ENCODE measurements at regions not wholly inside any gene's neighbourhood (a gene's known extent, or its start where the extent isn't known, plus 50 kb on each side); places are given as distances from the start of the nearest gene placed in this dataset.

- DNase-seq (no peak), ATAC-seq (peak; percentile 69)
- H3K4me1 ChIP-seq (ENCODE audit: low read depth) = no peaks in the 10 kb centered on the region
- intact Hi-C loops (cut with DNase I, micrococcal nuclease) = no loop called here
- no peak for TF ChIP-seq CTCF (IDR thresholded peaks at IDR 0.05)
- H3K9me3 ChIP-seq = no peaks in the 10 kb centered on the region
- H3K36me3 ChIP-seq (ENCODE audit: low read depth) = no peaks in the 10 kb centered on the region
- H3K4me3 ChIP-seq = no peak overlapping the region
Measured at GRCh38 chr13:103356226-103356864, 290.1 kb upstream of the SLC10A2 start.

GRCh38 chr13:103354171-103354570 is 288.0 kb upstream of the SLC10A2 start:
- Histone ChIP-seq H3K9me3 (no peaks in the 10 kb centered on the region), H3K36me3 (ENCODE audit: low read depth) (no peaks in the 10 kb centered on the region), H3K4me3 (no peak overlapping the region), H3K4me1 (ENCODE audit: low read depth) (no peaks in the 10 kb centered on the region)
- intact Hi-C loops (cut with DNase I, micrococcal nuclease) = no loop called here
- ATAC-seq (no peak), DNase-seq (no peak)
- no peak for TF ChIP-seq CTCF (IDR thresholded peaks at IDR 0.05)

GRCh38 chr13:103351035-103351828 is 285.0 kb upstream of the SLC10A2 start:
- peak; percentile 46 for ATAC-seq
- Histone ChIP-seq H3K4me1 (ENCODE audit: low read depth) (no peaks in the 10 kb centered on the region), H3K9me3 (no peaks in the 10 kb centered on the region), H3K36me3 (ENCODE audit: low read depth) (no peaks in the 10 kb centered on the region), H3K4me3 (no peak overlapping the region)
- no peak for DNase-seq
- intact Hi-C loops (cut with DNase I, micrococcal nuclease) = no loop called here
- no peak for TF ChIP-seq CTCF (IDR thresholded peaks at IDR 0.05)

- no peaks in the 10 kb centered on the region for H3K36me3 ChIP-seq (ENCODE audit: low read depth)
- no peak for TF ChIP-seq CTCF (IDR thresholded peaks at IDR 0.05)
- intact Hi-C loops (cut with DNase I, micrococcal nuclease) = no loop called here
- no peak for DNase-seq
- no peaks in the 10 kb centered on the region for H3K4me1 ChIP-seq (ENCODE audit: low read depth)
- H3K9me3 ChIP-seq = no peaks in the 10 kb centered on the region
- no peak for ATAC-seq
- no peak overlapping the region for H3K4me3 ChIP-seq
Measured at GRCh38 chr13:103350147-103350546, 283.9 kb upstream of the SLC10A2 start.

- peaks cover 2% of the 10 kb centered on the region for H3K9me3 ChIP-seq
- H3K36me3 ChIP-seq (ENCODE audit: low read depth) = no peaks in the 10 kb centered on the region
- intact Hi-C loops (cut with DNase I, micrococcal nuclease) = no loop called here
- DNase-seq (no peak), ATAC-seq (no peak)
- no peaks in the 10 kb centered on the region for H3K4me1 ChIP-seq (ENCODE audit: low read depth)
- no peak overlapping the region for H3K4me3 ChIP-seq
- TF ChIP-seq CTCF (IDR thresholded peaks at IDR 0.05) = no peak
Measured at GRCh38 chr13:103349211-103349980, 283.2 kb upstream of the SLC10A2 start.
